ENCODE measurements at regions not wholly inside any gene's neighbourhood (a gene's known extent, or its start where the extent isn't known, plus 50 kb on each side); places are given as distances from the start of the nearest gene placed in this dataset.

- TF ChIP-seq CTCF (IDR thresholded peaks at IDR 0.05) (no peak), POLR2AphosphoS5 (IDR thresholded peaks at IDR 0.05) (no peak)
These were observed 461.3 kb downstream of the BCOR start for GRCh38 chrX:39636481-39636880.
